ENCODE measurements at regions not wholly inside any gene's neighbourhood (a gene's known extent, or its start where the extent isn't known, plus 50 kb on each side); places are given as distances from the start of the nearest gene placed in this dataset.
A peak's percentile ranks its signal among the peaks of the same experiment; 100 is the strongest.

- H3K9me3 Mint-ChIP-seq = no peaks in the 10 kb centered on the region
- no peak overlapping the region for H3K27ac Mint-ChIP-seq
- H3K4me3 Mint-ChIP-seq = no peak overlapping the region
- H3K4me1 Mint-ChIP-seq = peaks cover 51% of the 10 kb centered on the region
- H3K27me3 Mint-ChIP-seq = no peaks in the 10 kb centered on the region
- no peak for ATAC-seq
- no peaks in the 10 kb centered on the region for H3K36me3 Mint-ChIP-seq
Measured at GRCh38 chr13:74000876-74001275, 133.3 kb downstream of the KLF12 start.

GRCh38 chr13:73998631-73999030, 135.6 kb downstream of the KLF12 start:
- no peak overlapping the region for H3K4me3 Mint-ChIP-seq
- peaks cover 5% of the 10 kb centered on the region for H3K36me3 Mint-ChIP-seq
- no peak for ATAC-seq
- peaks cover 64% of the 10 kb centered on the region for H3K4me1 Mint-ChIP-seq
- peak overlapping the region; percentile 32 for H3K27ac Mint-ChIP-seq
- H3K27me3 Mint-ChIP-seq = no peaks in the 10 kb centered on the region
- no peaks in the 10 kb centered on the region for H3K9me3 Mint-ChIP-seq

DNA sequence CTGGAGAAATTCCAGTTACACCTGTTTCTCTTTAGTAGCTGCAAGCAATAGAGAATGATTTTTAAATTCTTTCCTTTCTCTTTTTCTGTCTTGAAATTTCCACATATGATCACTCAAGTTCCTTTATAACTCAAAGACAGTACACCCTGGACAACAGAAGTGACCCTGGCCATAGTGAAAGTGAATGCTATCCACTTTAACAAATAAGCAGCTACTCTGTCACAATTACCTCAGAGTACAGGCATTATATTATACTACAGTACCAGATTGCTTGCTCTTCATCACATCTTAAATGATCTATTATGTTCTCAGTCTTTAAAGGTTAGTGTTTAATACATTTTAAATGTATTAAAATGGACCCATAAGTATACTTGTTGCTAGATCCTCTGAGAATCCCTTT, 136.2 kb downstream of the KLF12 start:
- Mint-ChIP-seq H3K27ac (peak overlapping the region; percentile 10), H3K36me3 (peaks cover 7% of the 10 kb centered on the region), H3K4me1 (peaks cover 62% of the 10 kb centered on the region), H3K27me3 (no peaks in the 10 kb centered on the region), H3K4me3 (no peak overlapping the region), H3K9me3 (no peaks in the 10 kb centered on the region)
- no peak for ATAC-seq

DNA sequence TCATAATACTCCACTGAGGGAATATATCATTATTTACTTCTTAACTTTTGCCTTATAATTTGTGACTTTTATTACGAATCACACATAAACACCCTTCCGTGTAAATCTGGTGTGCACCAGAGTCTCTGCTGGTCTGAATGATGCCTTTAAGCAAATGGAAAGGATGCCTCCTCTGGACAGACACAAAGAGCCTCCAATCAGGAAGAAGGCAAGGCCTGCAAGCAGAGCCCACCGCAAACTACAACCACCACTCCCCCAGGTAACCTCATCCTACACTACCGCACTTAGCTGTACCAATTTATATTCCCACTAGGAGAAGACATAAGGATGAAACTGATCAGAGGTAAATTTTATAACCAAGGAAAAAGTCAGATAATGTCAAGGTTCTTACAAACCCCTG, 137.6 kb downstream of the KLF12 start:
- Mint-ChIP-seq H3K4me3 (no peak overlapping the region), H3K4me1 (peaks cover 68% of the 10 kb centered on the region), H3K27me3 (no peaks in the 10 kb centered on the region), H3K27ac (no peak overlapping the region), H3K9me3 (no peaks in the 10 kb centered on the region), H3K36me3 (peaks cover 7% of the 10 kb centered on the region)
- ATAC-seq = no peak

DNA sequence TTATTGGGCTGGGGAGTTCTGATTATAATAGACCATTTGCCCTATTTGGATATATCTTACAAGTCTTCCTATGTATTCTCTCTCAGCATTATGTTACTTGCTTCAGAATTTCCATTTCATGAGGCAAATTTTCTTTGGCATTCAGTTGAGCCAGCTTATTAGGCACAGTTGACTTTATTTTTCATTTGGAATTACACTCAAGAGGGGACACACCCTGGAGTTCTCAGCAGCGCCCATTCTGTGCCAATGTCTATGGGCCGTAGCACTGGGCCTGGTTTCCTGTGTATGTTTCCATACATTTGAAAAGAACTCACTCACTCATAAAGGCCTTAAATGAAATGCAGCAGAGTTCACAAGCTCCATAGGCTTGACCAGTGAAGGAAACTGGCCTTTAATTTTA, 138.5 kb downstream of the KLF12 start:
- ATAC-seq = no peak
- Mint-ChIP-seq H3K27me3 (no peaks in the 10 kb centered on the region), H3K4me3 (no peak overlapping the region), H3K4me1 (peaks cover 71% of the 10 kb centered on the region), H3K36me3 (peaks cover 7% of the 10 kb centered on the region), H3K27ac (no peak overlapping the region), H3K9me3 (no peaks in the 10 kb centered on the region)

GRCh38 chr13:73993661-73994060, 140.5 kb downstream of the KLF12 start:
- Mint-ChIP-seq H3K27me3 (no peaks in the 10 kb centered on the region), H3K4me3 (no peak overlapping the region), H3K9me3 (no peaks in the 10 kb centered on the region), H3K36me3 (peaks cover 7% of the 10 kb centered on the region), H3K27ac (no peak overlapping the region), H3K4me1 (peaks cover 63% of the 10 kb centered on the region)
- ATAC-seq = no peak

- Mint-ChIP-seq H3K27ac (peak overlapping the region; percentile 0), H3K27me3 (no peaks in the 10 kb centered on the region), H3K36me3 (peaks cover 15% of the 10 kb centered on the region), H3K9me3 (peaks cover 6% of the 10 kb centered on the region), H3K4me1 (peaks cover 69% of the 10 kb centered on the region), H3K4me3 (no peak overlapping the region)
- no peak for ATAC-seq
Measured at GRCh38 chr13:73991884-73992283, 142.3 kb downstream of the KLF12 start.

- H3K9me3 Mint-ChIP-seq = peaks cover 6% of the 10 kb centered on the region
- no peak for ATAC-seq
- H3K4me3 Mint-ChIP-seq = no peak overlapping the region
- peaks cover 15% of the 10 kb centered on the region for H3K36me3 Mint-ChIP-seq
- peaks cover 64% of the 10 kb centered on the region for H3K4me1 Mint-ChIP-seq
- H3K27me3 Mint-ChIP-seq = no peaks in the 10 kb centered on the region
- peak overlapping the region; percentile 0 for H3K27ac Mint-ChIP-seq
Measured at GRCh38 chr13:73991384-73991783, 142.8 kb downstream of the KLF12 start.

- H3K36me3 Mint-ChIP-seq = peaks cover 28% of the 10 kb centered on the region
- H3K27me3 Mint-ChIP-seq = no peaks in the 10 kb centered on the region
- H3K9me3 Mint-ChIP-seq = peaks cover 6% of the 10 kb centered on the region
- no peak for ATAC-seq
- H3K4me1 Mint-ChIP-seq = peaks cover 50% of the 10 kb centered on the region
- H3K27ac Mint-ChIP-seq = peak overlapping the region; percentile 84
- no peak overlapping the region for H3K4me3 Mint-ChIP-seq
Measured at GRCh38 chr13:73989244-73989843, 144.9 kb downstream of the KLF12 start.

- H3K4me3 Mint-ChIP-seq = no peak overlapping the region
- peak overlapping the region; percentile 84 for H3K27ac Mint-ChIP-seq
- H3K36me3 Mint-ChIP-seq = peaks cover 23% of the 10 kb centered on the region
- ATAC-seq = no peak
- H3K27me3 Mint-ChIP-seq = no peaks in the 10 kb centered on the region
- peaks cover 43% of the 10 kb centered on the region for H3K4me1 Mint-ChIP-seq
- peaks cover 6% of the 10 kb centered on the region for H3K9me3 Mint-ChIP-seq
Measured at GRCh38 chr13:73988461-73988860, 145.7 kb downstream of the KLF12 start.

DNA sequence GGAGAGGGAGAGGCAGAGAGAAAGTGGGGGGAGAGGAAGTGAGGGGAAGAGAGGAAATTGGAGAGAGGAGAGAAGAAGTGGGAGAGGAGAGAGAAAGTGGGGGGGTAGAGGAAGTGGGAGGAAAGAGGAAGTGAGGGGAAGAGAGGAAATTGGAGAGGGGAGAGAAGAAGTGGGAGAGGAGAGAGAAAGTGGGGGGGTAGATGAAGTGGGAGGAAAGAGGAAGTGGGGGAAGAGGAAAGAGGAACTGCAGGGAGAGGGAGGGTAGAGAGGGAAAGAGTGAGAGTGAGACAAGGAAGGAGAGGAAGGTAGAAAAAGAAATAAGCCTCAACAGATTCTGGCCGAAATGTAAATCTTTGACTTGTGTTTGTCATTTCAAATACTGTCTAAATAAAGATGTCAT, 146.6 kb downstream of the KLF12 start:
- H3K9me3 Mint-ChIP-seq = peaks cover 6% of the 10 kb centered on the region
- ATAC-seq = no peak
- peaks cover 43% of the 10 kb centered on the region for H3K4me1 Mint-ChIP-seq
- peaks cover 22% of the 10 kb centered on the region for H3K36me3 Mint-ChIP-seq
- H3K4me3 Mint-ChIP-seq = no peak overlapping the region
- H3K27me3 Mint-ChIP-seq = no peaks in the 10 kb centered on the region
- peak overlapping the region; percentile 84 for H3K27ac Mint-ChIP-seq

GRCh38 chr13:73985783-73986182, 148.4 kb downstream of the KLF12 start:
- Mint-ChIP-seq H3K4me1 (peaks cover 27% of the 10 kb centered on the region), H3K27ac (peak overlapping the region; percentile 28), H3K9me3 (peaks cover 6% of the 10 kb centered on the region), H3K36me3 (peaks cover 22% of the 10 kb centered on the region), H3K27me3 (no peaks in the 10 kb centered on the region), H3K4me3 (no peak overlapping the region)
- ATAC-seq = no peak

GRCh38 chr13:73984949-73985691, 149.1 kb downstream of the KLF12 start:
- H3K4me3 Mint-ChIP-seq = no peak overlapping the region
- ATAC-seq = no peak
- no peaks in the 10 kb centered on the region for H3K27me3 Mint-ChIP-seq

GRCh38 chr13:73984201-73984600, 150.0 kb downstream of the KLF12 start:
- Mint-ChIP-seq H3K27me3 (no peaks in the 10 kb centered on the region), H3K4me1 (peaks cover 31% of the 10 kb centered on the region), H3K27ac (no peak overlapping the region), H3K36me3 (peaks cover 22% of the 10 kb centered on the region), H3K4me3 (no peak overlapping the region), H3K9me3 (peaks cover 6% of the 10 kb centered on the region)
- no peak for ATAC-seq

More at GRCh38 chr13:73984949-73985691, 149.1 kb downstream of the KLF12 start:
- peak overlapping the region; percentile 28 for H3K27ac Mint-ChIP-seq
- H3K36me3 Mint-ChIP-seq = peaks cover 22% of the 10 kb centered on the region
- peaks cover 31% of the 10 kb centered on the region for H3K4me1 Mint-ChIP-seq
- peaks cover 6% of the 10 kb centered on the region for H3K9me3 Mint-ChIP-seq

DNA sequence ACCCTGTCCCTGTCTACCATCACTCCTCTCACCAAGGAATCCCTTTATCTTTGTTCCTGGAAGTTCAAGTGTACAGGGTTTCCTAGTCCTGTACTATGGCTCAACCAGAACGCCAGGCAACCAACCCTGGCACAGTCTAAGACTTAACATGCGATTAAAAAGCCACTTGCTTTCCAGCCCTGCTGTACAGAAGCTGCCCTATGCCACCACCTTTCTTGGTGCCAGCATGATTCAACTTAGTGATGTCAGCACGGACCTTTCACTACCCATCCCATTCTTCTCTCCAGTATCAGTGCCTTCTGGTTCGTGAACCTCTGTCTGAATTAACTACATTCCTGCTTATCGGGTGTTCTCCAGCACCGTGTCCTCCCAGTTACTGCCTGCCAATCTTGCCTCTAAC, 151.1 kb downstream of the KLF12 start:
- peaks cover 6% of the 10 kb centered on the region for H3K9me3 Mint-ChIP-seq
- ATAC-seq = peak; percentile 31
- peaks cover 28% of the 10 kb centered on the region for H3K4me1 Mint-ChIP-seq
- H3K27ac Mint-ChIP-seq = no peak overlapping the region
- no peak overlapping the region for H3K4me3 Mint-ChIP-seq
- no peaks in the 10 kb centered on the region for H3K27me3 Mint-ChIP-seq
- H3K36me3 Mint-ChIP-seq = peaks cover 29% of the 10 kb centered on the region

- H3K27me3 Mint-ChIP-seq = no peaks in the 10 kb centered on the region
- H3K4me3 Mint-ChIP-seq = no peak overlapping the region
- no peak for ATAC-seq
- H3K27ac Mint-ChIP-seq = no peak overlapping the region
- peaks cover 20% of the 10 kb centered on the region for H3K4me1 Mint-ChIP-seq
- H3K36me3 Mint-ChIP-seq = peaks cover 29% of the 10 kb centered on the region
- H3K9me3 Mint-ChIP-seq = no peaks in the 10 kb centered on the region
Measured at GRCh38 chr13:73981595-73981994, 152.6 kb downstream of the KLF12 start.

Measured in stimulated activated memory B cell treated with anti-CD40 and anti-IgM and Interleukin-4, amounts not matched to agents 10 μg/mL and 1 μg/mL and 100 μg/mL, for 72 hours (primary cell).